DMS 273 treated with DMSO at 0.1 percent for 48 hours (cell line): ENCODE measurements at regions not wholly inside any gene's neighbourhood (a gene's known extent, or its start where the extent isn't known, plus 50 kb on each side); places are given as distances from the start of the nearest gene placed in this dataset.

Experiments
- DNase-seq: peaks from one replicate; lab custom pipeline; 2025; lab: John Stamatoyannopoulos, UW

DNA sequence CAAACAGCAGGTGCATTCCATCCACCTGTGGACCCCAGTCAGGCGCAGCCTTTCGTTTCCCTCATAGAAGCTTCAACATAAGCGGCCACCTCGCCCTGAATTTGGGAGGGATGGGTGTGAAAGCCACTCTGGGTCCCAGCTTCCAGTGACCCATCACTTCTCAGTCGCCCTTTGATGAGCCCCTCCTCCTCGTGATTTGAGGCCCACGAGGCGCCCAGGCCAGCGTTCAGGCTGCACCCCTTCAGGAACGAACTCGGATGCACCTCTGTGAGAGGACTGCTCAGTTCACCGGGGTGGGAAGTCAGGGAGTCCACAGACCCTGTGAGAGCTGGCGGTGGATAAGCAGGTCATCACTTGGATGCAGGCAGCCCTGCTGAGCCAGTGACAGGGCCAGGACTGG is 1118.2 kb downstream of the BRD1 start:
- no peak for DNase-seq

GRCh38 chr22:48708558-48709245 is 1119.0 kb downstream of the BRD1 start:
- no peak for DNase-seq

GRCh38 chr22:48707763-48708557 is 1119.7 kb downstream of the BRD1 start:
- DNase-seq: no peak

DNA sequence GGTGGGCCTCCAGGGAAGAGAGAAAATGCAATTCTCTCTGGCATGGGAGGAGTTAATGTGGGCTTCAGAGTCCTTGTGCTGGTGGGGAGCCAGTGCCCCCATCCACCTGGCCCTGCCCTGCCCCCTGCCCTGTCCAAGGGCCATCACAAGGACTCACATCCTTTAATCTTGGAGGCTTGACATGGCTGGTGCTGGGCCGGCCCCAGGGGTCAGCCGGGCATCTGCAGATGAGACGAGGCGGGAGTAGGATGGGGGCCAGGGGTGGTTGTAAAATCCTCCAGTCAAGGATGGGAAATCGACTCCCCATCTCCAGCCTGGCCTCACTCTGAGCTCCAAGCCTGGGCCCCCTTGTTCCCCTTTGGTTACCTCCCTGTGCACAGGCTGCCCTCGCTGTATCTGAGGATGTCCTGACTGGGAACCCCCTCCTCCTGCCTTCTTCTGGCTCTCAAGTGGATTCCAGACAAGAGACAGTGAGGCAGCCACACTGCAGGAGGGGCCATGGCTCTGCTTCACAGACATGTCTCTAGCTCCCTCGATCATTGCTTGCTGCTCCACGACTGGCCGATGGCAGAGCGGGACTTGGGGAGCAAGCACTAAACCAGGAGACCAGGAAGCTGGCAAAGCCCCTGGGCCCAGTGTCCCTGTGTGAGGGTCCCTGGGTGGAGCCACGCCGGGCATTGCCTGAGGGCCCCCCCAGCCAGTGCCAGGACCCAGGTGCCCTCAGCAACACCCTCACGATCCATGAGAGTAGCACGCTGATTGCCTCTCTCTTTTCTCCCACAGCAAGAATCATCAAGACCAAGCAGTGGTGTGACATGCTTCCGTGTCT is 1120.5 kb downstream of the BRD1 start:
- no peak for DNase-seq

DNA sequence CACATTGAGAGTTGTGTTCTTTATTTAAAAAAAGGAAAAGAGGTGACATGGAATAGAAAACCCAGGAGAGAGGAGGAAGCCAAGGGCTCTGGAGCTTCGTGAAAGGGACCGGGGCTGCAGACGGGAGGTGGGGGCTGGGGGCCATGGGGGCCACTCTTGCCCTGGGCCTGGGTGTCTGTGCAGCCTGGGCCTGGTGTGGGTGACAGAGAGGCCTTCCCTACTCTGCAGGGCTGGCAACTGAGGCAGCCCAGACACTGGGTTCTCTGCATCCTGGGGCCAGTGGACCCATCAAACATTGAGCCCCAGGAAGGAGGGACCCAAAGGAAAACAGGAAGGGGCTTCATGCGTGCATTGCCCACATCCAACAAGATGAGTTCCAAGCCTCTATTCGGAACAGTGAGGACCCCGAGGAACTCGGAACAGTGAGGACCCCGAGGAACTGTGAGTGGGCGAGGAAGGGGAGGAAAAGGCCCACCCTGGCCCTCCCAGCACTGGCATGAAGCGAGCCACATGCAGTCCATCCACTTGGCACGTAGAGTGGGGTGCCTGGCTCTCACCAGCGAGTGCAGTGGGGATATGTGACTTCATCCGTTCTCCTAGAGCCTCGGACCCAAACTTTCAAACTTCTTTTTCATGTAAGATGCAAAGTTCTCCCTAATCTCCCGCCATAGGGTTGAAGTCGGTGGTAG is 1121.6 kb downstream of the BRD1 start:
- no peak for DNase-seq

DNA sequence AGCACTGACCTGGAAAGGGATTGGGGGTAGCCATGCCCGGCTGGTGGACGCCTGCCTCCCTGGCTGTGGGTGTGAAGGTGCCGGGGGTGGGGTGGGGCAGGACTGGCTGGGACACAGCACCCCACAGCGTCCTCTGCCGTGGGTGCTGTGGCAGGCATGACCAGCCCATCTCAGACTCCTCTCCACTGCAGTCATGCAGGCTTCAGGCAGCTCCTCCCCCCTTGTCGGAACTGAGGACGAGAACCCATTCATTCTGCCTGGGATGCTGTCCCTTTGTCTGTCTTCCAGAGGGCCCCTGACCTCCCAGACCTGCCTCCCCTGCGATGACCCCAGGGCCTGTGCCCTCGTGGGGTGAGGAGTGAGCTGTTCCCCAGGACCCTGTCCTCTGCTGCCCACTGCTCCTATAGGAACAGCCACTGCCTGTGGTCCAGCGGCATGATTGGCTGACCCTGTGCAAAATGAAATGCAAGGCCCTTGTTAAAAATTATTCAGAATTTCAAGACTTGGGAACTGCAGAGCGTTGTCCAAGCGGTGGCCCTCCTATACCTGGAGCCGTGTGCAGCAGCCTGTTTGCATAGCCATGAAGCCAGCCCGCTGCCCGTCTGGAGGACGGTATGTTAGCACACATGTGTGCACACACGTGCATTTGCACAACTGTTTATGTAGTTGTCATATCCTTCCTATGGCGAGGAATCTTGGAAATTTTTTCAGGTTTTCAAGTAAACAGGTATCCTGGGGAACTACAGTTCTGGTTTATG is 1122.3 kb downstream of the BRD1 start:
- DNase-seq: no peak

- DNase-seq: no peak
Observed at GRCh38 chr22:48704335-48704734, 1123.3 kb downstream of the BRD1 start.

DNA sequence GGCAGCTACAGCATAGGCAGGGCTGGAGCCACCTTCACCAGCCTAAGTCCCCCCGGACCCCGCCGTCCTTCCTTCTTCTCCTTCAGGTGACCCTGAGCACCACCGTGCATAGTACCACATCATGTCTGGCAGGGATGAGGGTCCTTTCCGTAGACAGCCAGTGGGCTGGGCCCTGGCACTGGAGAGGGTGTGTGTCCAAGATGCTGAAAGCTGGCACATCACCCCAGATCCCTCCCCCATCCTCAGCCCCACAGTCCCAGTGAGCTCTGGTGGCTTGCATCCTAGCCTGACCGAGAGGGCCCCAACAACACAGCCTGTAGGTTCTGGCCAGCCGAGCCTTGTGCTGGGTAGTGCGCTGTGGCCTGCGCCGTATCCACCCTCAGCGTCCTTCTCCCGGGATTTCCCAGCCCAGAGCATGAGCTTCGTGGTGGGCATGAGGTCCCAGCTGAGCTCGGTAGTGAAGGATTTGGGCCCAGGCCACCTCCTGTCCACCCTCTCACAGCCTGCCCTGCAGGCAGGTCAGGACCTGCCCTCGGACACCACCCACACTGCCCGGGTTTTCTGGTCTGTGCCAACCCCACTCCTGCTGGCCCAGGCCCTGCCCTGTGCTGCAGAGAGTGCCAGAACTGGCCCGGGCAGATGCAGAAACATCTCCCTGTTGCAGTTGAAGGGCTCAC is 1124.3 kb downstream of the BRD1 start:
- no peak for DNase-seq

GRCh38 chr22:48702573-48703264 is 1125.0 kb downstream of the BRD1 start:
- no peak for DNase-seq

- DNase-seq: no peak
Observed at GRCh38 chr22:48701296-48702030, 1126.2 kb downstream of the BRD1 start.

DNA sequence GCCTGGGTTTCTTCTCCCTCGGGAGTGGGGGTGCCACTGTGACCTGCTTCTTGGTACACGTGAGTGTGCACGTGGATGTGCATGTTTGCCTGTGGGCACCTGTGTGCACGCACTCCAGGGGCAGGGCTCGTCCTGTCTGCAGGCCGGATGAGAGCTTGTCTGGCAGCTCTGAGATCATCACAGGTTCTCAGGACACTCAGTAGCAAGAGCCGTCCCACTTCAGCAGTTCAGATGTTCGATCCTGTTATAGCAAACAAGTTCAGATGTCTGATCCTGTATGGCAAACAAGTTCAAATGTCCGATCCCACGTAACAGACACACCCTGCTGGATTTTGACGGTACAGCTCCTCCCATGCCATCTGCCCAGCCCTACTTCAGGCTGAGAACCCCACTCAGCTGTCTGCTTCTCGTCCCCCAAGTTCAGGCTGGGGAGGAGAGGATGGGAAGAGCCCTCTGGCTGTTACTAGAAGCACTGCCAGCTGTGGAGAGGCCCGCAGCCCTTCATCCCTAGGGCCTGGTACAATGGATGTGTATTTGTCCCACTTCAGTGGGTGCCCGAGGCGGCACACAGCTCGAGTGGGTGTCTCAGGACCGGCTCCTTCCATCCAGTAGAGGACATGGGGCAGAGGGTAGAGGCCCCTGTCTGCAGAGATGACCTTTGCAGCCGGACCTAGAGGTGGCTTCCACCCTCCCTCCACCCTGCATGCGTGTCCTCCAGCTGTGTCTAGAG is 1126.9 kb downstream of the BRD1 start:
- peak; percentile 1 for DNase-seq

DNA sequence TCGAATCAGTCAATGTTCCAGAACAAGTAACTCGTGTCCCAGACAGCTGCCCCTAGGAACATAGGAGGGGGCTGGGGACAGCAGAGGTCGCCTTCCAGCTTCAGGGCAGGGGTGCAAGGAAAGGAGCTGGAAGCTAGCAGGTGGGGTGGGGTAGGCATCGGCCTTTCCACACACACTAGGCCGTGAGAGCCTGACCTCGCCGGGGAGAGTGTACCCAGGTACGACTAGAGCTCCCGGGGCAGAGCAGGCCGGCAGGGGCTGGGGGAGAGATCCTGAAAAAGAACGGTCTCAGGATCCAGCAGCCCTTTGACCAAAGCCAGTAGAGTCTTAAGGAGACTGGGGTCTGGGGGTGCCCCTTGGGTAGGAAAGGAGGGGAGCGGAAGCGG is 1127.5 kb downstream of the BRD1 start:
- no peak for DNase-seq

DNA sequence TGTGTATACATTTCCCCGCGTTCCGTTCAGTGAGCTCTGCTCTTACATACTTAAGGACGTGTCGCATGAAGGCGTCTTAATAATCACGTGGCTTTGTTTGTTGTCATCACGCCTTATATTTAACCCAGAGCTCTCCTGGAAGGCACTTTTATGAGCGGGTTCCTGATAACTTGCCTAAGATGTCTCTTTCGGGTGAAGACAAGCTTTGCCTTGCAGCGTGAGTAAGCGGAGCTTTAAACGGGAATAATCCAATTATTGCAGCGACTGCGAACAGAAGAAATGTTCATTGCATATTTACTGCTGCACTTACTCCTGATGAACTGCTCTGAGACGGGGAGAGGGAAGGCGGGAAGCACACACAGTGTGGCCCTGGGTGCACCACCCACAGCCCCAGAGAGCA is 1128.2 kb downstream of the BRD1 start:
- no peak for DNase-seq

DNA sequence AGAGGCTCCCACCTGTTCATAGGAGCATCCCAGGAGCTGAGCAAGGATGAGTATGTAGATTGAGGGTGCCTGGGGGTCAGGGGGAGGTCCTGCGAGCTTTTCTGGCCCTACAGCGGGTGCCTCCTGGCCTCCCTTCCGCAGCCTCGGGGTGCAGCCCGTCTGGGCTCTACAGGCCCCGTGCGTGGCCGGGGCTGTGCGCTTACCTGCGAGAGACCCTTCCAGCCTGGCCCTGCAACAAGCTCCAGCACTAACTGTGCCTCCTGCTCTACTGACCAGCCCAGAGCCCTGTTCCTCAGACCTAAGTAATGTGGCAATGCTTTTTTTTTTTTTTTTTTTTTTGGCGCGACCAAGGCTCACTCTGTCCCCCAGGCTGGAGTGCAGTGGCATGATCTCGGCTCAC is 1129.1 kb downstream of the BRD1 start:
- no peak for DNase-seq

GRCh38 chr22:48697694-48698276 is 1129.9 kb downstream of the BRD1 start:
- DNase-seq: no peak

GRCh38 chr22:48697223-48697622 is 1130.5 kb downstream of the BRD1 start:
- DNase-seq: no peak

DNA sequence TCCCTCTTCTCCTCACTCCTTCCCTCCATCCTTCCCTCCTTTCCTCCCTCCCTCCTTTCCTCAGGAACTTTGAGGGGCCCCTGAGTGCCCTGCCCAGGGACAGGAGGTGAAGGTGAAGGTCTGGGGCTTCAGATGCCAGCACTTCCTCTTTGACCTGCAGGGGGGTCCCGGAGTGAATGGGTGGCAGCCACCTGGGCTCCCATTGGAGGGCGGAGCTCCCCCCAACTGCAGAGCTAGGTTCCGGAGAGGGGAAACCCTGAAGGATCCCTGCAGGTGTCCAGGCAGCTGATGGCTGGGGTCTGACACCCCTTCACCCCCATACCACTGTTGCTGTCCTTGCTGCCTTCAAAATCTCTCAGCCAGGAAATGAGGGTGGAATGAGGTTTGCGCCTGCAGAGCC is 1131.3 kb downstream of the BRD1 start:
- DNase-seq: no peak

DNA sequence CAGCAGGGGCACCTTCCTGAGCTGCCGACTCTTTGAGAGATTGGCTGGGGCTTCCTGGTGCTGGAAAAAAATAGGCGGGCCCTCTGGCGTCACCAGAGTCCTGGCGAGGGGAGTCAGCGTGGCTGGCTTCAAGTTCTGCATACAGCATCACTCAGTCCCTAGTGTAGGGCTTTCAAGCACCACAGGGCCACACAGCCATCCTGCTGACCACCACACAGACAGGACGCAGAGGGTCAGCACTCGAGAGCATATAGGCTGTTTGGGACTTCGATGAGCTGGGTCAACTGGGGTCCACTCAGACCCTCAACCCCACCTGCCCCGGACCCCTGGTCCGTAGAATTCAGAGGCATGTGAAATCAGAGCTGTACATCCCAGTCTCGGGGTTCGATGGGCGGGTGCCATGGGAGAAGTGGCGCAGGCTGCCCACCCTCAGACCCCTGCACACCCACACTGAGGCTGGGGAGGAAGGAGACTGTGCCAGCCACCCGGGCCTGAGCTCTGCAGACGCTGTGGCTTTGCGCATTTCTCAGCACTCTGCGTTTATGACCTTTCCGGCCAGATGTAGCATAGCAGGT is 1131.9 kb downstream of the BRD1 start:
- no peak for DNase-seq
